ENCODE measurements at regions not wholly inside any gene's neighbourhood (a gene's known extent, or its start where the extent isn't known, plus 50 kb on each side); places are given as distances from the start of the nearest gene placed in this dataset.
"Not testable (repeated sequence)": the region's sequence is repeated elsewhere in the genome, so short reads cannot be mapped to it uniquely, and the experiment has no call there.

- no peak overlapping the region for H3K4me3 ChIP-seq (ENCODE audit: control insufficient read depth, low read depth, low read length)
- no peak for TF ChIP-seq CTCF (IDR thresholded peaks at IDR 0.05; ENCODE audit: control insufficient read depth, insufficient read depth, low read depth, low read length, missing control alignments)
- no peak for DNase-seq (ENCODE audit: low read depth)
Observed at GRCh38 chr5:145636371-145636770, 198.8 kb downstream of the PRELID2 start.

GRCh38 chr5:145633474-145633873 lies 201.7 kb downstream of the PRELID2 start:
- H3K4me3 ChIP-seq (ENCODE audit: control insufficient read depth, low read depth, low read length) = no peak overlapping the region
- no peak for TF ChIP-seq CTCF (IDR thresholded peaks at IDR 0.05; ENCODE audit: control insufficient read depth, insufficient read depth, low read depth, low read length, missing control alignments)

GRCh38 chr5:145632701-145633100 lies 202.4 kb downstream of the PRELID2 start:
- H3K4me3 ChIP-seq (ENCODE audit: control insufficient read depth, low read depth, low read length) = no peak overlapping the region
- TF ChIP-seq CTCF (IDR thresholded peaks at IDR 0.05; ENCODE audit: control insufficient read depth, insufficient read depth, low read depth, low read length, missing control alignments) = no peak
- no peak for DNase-seq (ENCODE audit: low read depth)

More at GRCh38 chr5:145633474-145633873, 201.7 kb downstream of the PRELID2 start:
- no peak for DNase-seq (ENCODE audit: low read depth)

- no peak for DNase-seq (ENCODE audit: low read depth)
- TF ChIP-seq CTCF (IDR thresholded peaks at IDR 0.05; ENCODE audit: control insufficient read depth, insufficient read depth, low read depth, low read length, missing control alignments) = no peak
Observed at GRCh38 chr5:145629047-145629446, 206.1 kb downstream of the PRELID2 start.

GRCh38 chr5:145628525-145628924 lies 206.6 kb downstream of the PRELID2 start:
- no peak for DNase-seq (ENCODE audit: low read depth)
- no peak overlapping the region for H3K4me3 ChIP-seq (ENCODE audit: control insufficient read depth, low read depth, low read length)
- no peak for TF ChIP-seq CTCF (IDR thresholded peaks at IDR 0.05; ENCODE audit: control insufficient read depth, insufficient read depth, low read depth, low read length, missing control alignments)

More at GRCh38 chr5:145629047-145629446, 206.1 kb downstream of the PRELID2 start:
- no peak overlapping the region for H3K4me3 ChIP-seq (ENCODE audit: control insufficient read depth, low read depth, low read length)

GRCh38 chr5:145619806-145620310 lies 215.3 kb downstream of the PRELID2 start:
- no peak overlapping the region for H3K4me3 ChIP-seq (ENCODE audit: control insufficient read depth, low read depth, low read length)
- TF ChIP-seq CTCF (IDR thresholded peaks at IDR 0.05; ENCODE audit: control insufficient read depth, insufficient read depth, low read depth, low read length, missing control alignments) = no peak
- no peak for DNase-seq (ENCODE audit: low read depth)

GRCh38 chr5:145616739-145617138 lies 218.4 kb downstream of the PRELID2 start:
- DNase-seq (ENCODE audit: low read depth); H3K4me3 ChIP-seq (ENCODE audit: control insufficient read depth, low read depth, low read length): not testable (repeated sequence)

All from AG09309 (cell line).